ENCODE measurements at regions not wholly inside any gene's neighbourhood (a gene's known extent, or its start where the extent isn't known, plus 50 kb on each side); places are given as distances from the start of the nearest gene placed in this dataset.
A peak's percentile ranks its signal among the peaks of the same experiment; 100 is the strongest.

DNA sequence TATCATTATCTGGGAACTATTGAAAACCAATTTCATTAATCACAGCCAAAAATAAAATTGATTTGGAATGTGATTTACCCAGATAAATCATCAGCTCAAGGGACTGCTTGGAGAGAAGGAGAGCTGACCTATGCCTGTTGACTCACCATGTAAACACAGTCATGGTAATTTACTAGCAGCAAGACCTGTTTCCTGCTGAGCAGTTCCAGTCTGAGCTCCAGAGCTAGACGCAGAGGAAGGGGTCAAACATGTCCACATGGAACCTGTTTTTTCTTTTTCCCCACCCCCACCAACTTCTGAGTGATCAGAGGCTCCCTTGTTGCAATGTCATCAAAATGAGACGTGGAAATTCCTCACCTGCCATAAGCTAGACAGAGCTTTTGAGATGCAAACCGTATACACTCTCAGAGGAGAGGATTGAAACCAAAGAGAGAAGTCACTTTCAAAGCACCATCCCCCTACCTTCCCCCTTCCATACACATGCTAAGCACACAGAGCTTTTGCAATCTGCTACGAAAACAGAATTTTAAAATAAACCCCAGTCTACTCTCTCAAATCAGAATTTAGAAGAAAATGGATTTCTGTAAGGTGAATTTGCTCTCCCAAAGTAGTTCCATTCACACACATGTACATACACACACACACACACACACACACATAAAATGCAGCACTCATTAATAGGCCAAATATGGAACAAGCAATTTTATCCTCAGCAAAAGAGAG lies 55.9 kb upstream of the PTGFRN start:
- POLR2A ChIA-PET (ENCODE audit: unreplicated experiment), result interaction anchor here (0.7 kb wide), 1 partner anchor 218 kb away, joined by 4 read pairs; no protein-coding TSS in a partner anchor

DNA sequence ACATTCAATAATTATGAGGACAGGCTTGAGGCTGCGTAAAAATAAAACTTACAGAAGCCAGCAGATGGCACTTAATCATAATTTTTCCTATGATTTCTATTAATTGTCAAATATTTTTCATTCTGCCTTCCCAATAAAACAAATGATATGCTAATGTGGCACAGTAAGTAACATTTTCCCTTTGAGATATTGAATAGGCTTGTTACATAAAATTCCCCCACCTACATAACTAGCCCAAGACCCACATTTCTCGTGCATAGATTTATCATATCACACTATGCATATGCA lies 55.4 kb upstream of the PTGFRN start:
- peak; percentile 33 for ATAC-seq

More for the DNA sequence above, 55.9 kb upstream of the PTGFRN start:
- Histone ChIP-seq H3K9me3 (ENCODE audit: low read length) (no peaks in the 10 kb centered on the region), H3K4me1 (ENCODE audit: insufficient read depth, low read length) (peaks cover 43% of the 10 kb centered on the region), H3K27ac (ENCODE audit: low read length) (peak overlapping the region; percentile 80), H3F3A (ENCODE audit: low read length, unreplicated experiment) (no peaks in the 10 kb centered on the region), H2AFZ (ENCODE audit: low read length) (peak overlapping the region; percentile 61), H3K9ac (ENCODE audit: low read length) (peak overlapping the region; percentile 49), H4K20me1 (ENCODE audit: low read length) (no peaks in the 10 kb centered on the region), H3K79me2 (ENCODE audit: low read length) (no peaks in the 10 kb centered on the region), H3K9me2 (replicated peaks; ENCODE audit: low read length) (no peaks in the 10 kb centered on the region), H3K4me3 (ENCODE audit: low read length) (peak overlapping the region; percentile 49), H3K4me2 (ENCODE audit: low read length) (peak overlapping the region; percentile 78), H3K36me3 (ENCODE audit: low read depth, low read length) (no peaks in the 10 kb centered on the region), H3K27me3 (ENCODE audit: low read length) (no peaks in the 10 kb centered on the region)
- intact Hi-C loops (cut with micrococcal nuclease), result loop anchor here (1.0 kb wide), 1 partner anchor 201 kb away; no protein-coding TSS in a partner anchor
- DNase-seq (peak; percentile 97), ATAC-seq (peak; percentile 99)
- no TSS peak for BruUV-seq (replicated peaks)
- CTCF ChIA-PET, result interaction anchor here (0.6 to 0.7 kb wide), 2 partner anchors 24 to 72 kb away, joined by 3 to 8 read pairs; no protein-coding TSS in a partner anchor
- TF ChIP-seq EZH2phosphoT487 (IDR thresholded peaks at IDR 0.05; ENCODE audit: borderline replicate concordance, low read length), result no peak
- TF ChIP-seq, protein P1, sequence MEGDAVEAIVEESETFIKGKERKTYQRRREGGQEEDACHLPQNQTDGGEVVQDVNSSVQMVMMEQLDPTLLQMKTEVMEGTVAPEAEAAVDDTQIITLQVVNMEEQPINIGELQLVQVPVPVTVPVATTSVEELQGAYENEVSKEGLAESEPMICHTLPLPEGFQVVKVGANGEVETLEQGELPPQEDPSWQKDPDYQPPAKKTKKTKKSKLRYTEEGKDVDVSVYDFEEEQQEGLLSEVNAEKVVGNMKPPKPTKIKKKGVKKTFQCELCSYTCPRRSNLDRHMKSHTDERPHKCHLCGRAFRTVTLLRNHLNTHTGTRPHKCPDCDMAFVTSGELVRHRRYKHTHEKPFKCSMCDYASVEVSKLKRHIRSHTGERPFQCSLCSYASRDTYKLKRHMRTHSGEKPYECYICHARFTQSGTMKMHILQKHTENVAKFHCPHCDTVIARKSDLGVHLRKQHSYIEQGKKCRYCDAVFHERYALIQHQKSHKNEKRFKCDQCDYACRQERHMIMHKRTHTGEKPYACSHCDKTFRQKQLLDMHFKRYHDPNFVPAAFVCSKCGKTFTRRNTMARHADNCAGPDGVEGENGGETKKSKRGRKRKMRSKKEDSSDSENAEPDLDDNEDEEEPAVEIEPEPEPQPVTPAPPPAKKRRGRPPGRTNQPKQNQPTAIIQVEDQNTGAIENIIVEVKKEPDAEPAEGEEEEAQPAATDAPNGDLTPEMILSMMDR (conservative IDR thresholded peaks at IDR 0.05; ENCODE audit: low read depth, low read length), result no peak
- TF ChIP-seq EZH2 (IDR thresholded peaks at IDR 0.05; ENCODE audit: low read length, unreplicated experiment), result no peak

More for the DNA sequence above, 55.4 kb upstream of the PTGFRN start:
- Histone ChIP-seq H3K27ac (ENCODE audit: low read length) (peak overlapping the region; percentile 80), H3K4me3 (ENCODE audit: low read length) (peak overlapping the region; percentile 49; the same call in 1 of the 2 replicates), H3K9me2 (replicated peaks; ENCODE audit: low read length) (no peaks in the 10 kb centered on the region), H3K9me3 (ENCODE audit: low read length) (no peaks in the 10 kb centered on the region), H3K36me3 (ENCODE audit: low read depth, low read length) (no peaks in the 10 kb centered on the region), H3K4me2 (ENCODE audit: low read length) (peak overlapping the region; percentile 78), H3K9ac (ENCODE audit: low read length) (peak overlapping the region; percentile 49), H4K20me1 (ENCODE audit: low read length) (no peaks in the 10 kb centered on the region), H3K27me3 (ENCODE audit: low read length) (no peaks in the 10 kb centered on the region), H3K4me1 (ENCODE audit: insufficient read depth, low read length) (peaks cover 38% of the 10 kb centered on the region), H3F3A (ENCODE audit: low read length, unreplicated experiment) (no peaks in the 10 kb centered on the region), H3K79me2 (ENCODE audit: low read length) (no peaks in the 10 kb centered on the region), H2AFZ (ENCODE audit: low read length) (peak overlapping the region; percentile 61)
- intact Hi-C loops (cut with micrococcal nuclease), result loop anchor here (1.0 kb wide), 1 partner anchor 201 kb away; no protein-coding TSS in a partner anchor
- CTCF ChIA-PET, result interaction anchor here (0.6 kb wide), 1 partner anchor 23 kb away, joined by 8 read pairs; no protein-coding TSS in a partner anchor
- no TSS peak for BruUV-seq (replicated peaks)
- TF ChIP-seq EZH2phosphoT487 (IDR thresholded peaks at IDR 0.05; ENCODE audit: borderline replicate concordance, low read length), result no peak
- TF ChIP-seq, protein P1 (conservative IDR thresholded peaks at IDR 0.05; ENCODE audit: low read depth, low read length), result no peak; the same call in 1 of the 2 replicates
- no peak for TF ChIP-seq EZH2 (IDR thresholded peaks at IDR 0.05; ENCODE audit: low read length, unreplicated experiment)
- POLR2A ChIA-PET (ENCODE audit: unreplicated experiment), result no interaction called here
- DNase-seq, result no peak

Measured in PC-3 (cell line).